Activated CD4-positive, alpha-beta T cell treated with anti-CD3 and anti-CD28 coated beads, Interleukin-2, amount 50 U/mL, for 24 hours (primary cell): ENCODE measurements at regions not wholly inside any gene's neighbourhood (a gene's known extent, or its start where the extent isn't known, plus 50 kb on each side); places are given as distances from the start of the nearest gene placed in this dataset.

Experiments
- DNase-seq, 2 donors: peaks; one replicate each; pipeline ENCODE4 v3.0.0-alpha.2; 2020; ENCODE audit warnings: low read depth in 1 of 2, low spot score in 1 of 2

- no peak for DNase-seq
Measured at GRCh38 chr15:87207251-87207650, 1049.3 kb downstream of the NTRK3 start.

- no peak for DNase-seq
Measured at GRCh38 chr15:87201986-87202385, 1054.6 kb downstream of the NTRK3 start.

GRCh38 chr15:87200149-87200548 lies 1056.4 kb downstream of the NTRK3 start:
- DNase-seq = no peak

- no peak for DNase-seq
Measured at GRCh38 chr15:87197981-87198380, 1058.6 kb downstream of the NTRK3 start.

GRCh38 chr15:87196498-87196897 lies 1060.0 kb downstream of the NTRK3 start:
- DNase-seq = no peak

- no peak for DNase-seq
Measured at GRCh38 chr15:87193481-87193880, 1063.1 kb downstream of the NTRK3 start.

- no peak for DNase-seq
Measured at GRCh38 chr15:87167706-87168105, 1088.0 kb downstream of the AGBL1 start.

GRCh38 chr15:87167055-87167454 lies 1087.4 kb downstream of the AGBL1 start:
- no peak for DNase-seq

- DNase-seq = no peak
Measured at GRCh38 chr15:87155771-87156170, 1076.1 kb downstream of the AGBL1 start.

GRCh38 chr15:87154761-87155160 lies 1075.1 kb downstream of the AGBL1 start:
- DNase-seq = no peak

GRCh38 chr15:87151202-87151748 lies 1071.6 kb downstream of the AGBL1 start:
- no peak for DNase-seq

- DNase-seq = no peak
Measured at GRCh38 chr15:87145696-87146095, 1066.0 kb downstream of the AGBL1 start.

- no peak for DNase-seq
Measured at GRCh38 chr15:87144775-87145174, 1065.1 kb downstream of the AGBL1 start.

- no peak for DNase-seq
Measured at GRCh38 chr15:87142096-87142495, 1062.4 kb downstream of the AGBL1 start.

- no peak for DNase-seq
Measured at GRCh38 chr15:87135109-87135508, 1055.4 kb downstream of the AGBL1 start.

- DNase-seq = no peak
Measured at GRCh38 chr15:87133704-87134103, 1054.0 kb downstream of the AGBL1 start.

- no peak for DNase-seq
Measured at GRCh38 chr15:87131067-87131466, 1051.4 kb downstream of the AGBL1 start.

- no peak for DNase-seq
Measured at GRCh38 chr15:87129916-87130315, 1050.2 kb downstream of the AGBL1 start.

- no peak for DNase-seq
Measured at GRCh38 chr15:87123676-87124382, 1044.2 kb downstream of the AGBL1 start.

- DNase-seq = no peak
Measured at GRCh38 chr15:87121336-87121735, 1041.7 kb downstream of the AGBL1 start.

GRCh38 chr15:87120555-87120954 lies 1040.9 kb downstream of the AGBL1 start:
- DNase-seq = no peak

- DNase-seq = no peak
Measured at GRCh38 chr15:87118846-87119245, 1039.2 kb downstream of the AGBL1 start.

GRCh38 chr15:87118435-87118834 lies 1038.8 kb downstream of the AGBL1 start:
- DNase-seq = no peak
